OCI-LY3 (cell line): ENCODE measurements at regions not wholly inside any gene's neighbourhood (a gene's known extent, or its start where the extent isn't known, plus 50 kb on each side); places are given as distances from the start of the nearest gene placed in this dataset.

Source experiments
- EZH2phosphoT487 ChIP-seq: fragments of 200-600 bp; shearing (Covaris generic); IDR thresholded peaks from 2 replicates; pipeline ENCODE4 v1.6.1; 2018; ENCODE audit warnings: antibody characterized with exemption, mixed run types, low read depth
- TF ChIP-seq, protein P1 (sequence below): fragments of 200-600, 300-600 bp; sonication (generic); IDR thresholded peaks from 2 replicates; pipeline ENCODE4 v1.5.1; 2014; ENCODE audit warnings: antibody characterized with exemption, low read length, low read depth

GRCh38 chr11:13831696-13832095 is 130.8 kb upstream of the SPON1 start:
- TF ChIP-seq, protein P1, sequence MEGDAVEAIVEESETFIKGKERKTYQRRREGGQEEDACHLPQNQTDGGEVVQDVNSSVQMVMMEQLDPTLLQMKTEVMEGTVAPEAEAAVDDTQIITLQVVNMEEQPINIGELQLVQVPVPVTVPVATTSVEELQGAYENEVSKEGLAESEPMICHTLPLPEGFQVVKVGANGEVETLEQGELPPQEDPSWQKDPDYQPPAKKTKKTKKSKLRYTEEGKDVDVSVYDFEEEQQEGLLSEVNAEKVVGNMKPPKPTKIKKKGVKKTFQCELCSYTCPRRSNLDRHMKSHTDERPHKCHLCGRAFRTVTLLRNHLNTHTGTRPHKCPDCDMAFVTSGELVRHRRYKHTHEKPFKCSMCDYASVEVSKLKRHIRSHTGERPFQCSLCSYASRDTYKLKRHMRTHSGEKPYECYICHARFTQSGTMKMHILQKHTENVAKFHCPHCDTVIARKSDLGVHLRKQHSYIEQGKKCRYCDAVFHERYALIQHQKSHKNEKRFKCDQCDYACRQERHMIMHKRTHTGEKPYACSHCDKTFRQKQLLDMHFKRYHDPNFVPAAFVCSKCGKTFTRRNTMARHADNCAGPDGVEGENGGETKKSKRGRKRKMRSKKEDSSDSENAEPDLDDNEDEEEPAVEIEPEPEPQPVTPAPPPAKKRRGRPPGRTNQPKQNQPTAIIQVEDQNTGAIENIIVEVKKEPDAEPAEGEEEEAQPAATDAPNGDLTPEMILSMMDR: no peak
- TF ChIP-seq EZH2phosphoT487: no peak
